ENCODE measurements at regions not wholly inside any gene's neighbourhood (a gene's known extent, or its start where the extent isn't known, plus 50 kb on each side); places are given as distances from the start of the nearest gene placed in this dataset.
"Not testable (repeated sequence)": the region's sequence is repeated elsewhere in the genome, so short reads cannot be mapped to it uniquely, and the experiment has no call there.

DNA sequence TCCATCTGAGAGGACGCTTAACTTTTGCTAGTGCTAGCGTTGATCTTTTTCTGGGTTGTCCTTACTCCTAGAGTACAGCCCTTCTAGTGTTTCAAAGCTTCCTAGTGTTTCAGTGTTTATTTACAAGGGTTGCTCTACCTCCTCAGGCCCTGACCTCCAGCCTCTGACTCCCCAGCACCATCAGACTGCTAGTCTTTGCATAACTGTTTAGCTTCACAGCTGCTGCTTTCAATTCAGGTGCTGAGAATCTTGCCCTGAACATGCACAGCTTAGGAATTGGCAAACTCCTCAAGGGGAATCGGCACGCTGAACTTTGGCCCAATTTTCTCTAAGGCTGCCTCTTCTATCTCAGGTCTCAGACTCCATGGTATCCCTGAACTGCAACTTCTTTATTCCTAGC, 52.9 kb downstream of the OR52B4 start:
- H3K36me3 Mint-ChIP-seq; ATAC-seq; H3K27ac Mint-ChIP-seq; H3K9me3 Mint-ChIP-seq; DNase-seq (ENCODE audit: low spot score in 2 of 2): not testable (repeated sequence)

DNA sequence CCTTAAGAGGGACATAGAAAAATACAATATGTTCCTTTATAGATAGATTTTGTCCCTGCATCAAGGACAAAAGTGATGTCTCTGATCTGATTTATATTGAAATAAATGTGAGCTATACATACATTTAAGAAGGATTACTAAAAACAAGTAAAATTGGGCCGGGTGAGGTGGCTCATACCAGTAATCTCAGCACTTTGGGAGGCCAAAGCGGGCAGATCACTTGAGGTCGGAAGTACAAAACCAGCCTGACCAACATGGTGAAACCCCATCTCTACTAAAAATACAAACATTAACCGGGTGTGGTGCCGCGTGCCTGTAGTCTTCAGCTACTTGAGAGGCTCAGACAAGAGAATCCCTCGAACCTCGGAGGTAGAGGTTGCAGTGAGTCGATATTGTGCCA, 91.0 kb downstream of the OR52B4 start:
- H3K9me3 Mint-ChIP-seq; DNase-seq (ENCODE audit: low spot score in 2 of 2); H3K27ac Mint-ChIP-seq; H3K36me3 Mint-ChIP-seq; ATAC-seq: not testable (repeated sequence)

DNA sequence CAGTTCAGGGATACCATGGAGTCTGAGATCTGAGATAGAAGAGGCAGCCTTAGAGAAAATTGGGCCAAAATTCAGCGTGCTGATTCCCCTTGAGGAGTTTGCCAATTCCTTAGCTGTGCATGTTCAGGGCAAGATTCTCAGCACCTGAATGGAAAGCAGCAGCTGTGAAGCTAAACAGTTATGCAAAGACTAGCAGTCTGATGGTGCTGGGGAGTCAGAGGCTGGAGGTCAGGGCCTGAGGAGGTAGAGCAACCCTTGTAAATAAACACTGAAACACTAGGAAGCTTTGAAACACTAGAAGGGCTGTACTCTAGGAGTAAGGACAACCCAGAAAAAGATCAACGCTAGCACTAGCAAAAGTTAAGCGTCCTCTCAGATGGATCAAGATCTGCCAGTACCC, 117.1 kb downstream of the OR52B4 start:
- H3K27ac Mint-ChIP-seq; H3K36me3 Mint-ChIP-seq; ATAC-seq; DNase-seq (ENCODE audit: low spot score in 2 of 2); H3K9me3 Mint-ChIP-seq: not testable (repeated sequence)

DNA sequence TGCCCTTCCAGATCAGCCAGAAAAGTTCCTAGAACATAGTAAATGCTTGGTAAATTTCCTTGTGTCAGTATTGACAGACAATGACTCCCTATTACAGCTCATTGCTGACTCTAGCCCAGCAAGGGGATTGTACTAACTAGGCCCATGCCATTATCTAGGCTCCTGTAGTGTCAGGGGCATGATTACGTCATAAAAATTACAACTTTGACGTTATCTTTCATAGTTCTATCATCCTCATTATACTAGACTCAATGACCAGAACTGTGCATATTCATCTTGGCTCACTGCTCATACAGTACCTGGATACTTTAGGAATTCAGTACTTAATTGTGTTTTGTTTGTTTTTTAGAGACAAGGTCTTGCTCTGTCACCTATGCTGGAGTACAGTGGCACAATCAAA, 118.7 kb downstream of the OR52B4 start:
- not testable (repeated sequence) for H3K27ac Mint-ChIP-seq; H3K36me3 Mint-ChIP-seq; ATAC-seq; DNase-seq (ENCODE audit: low spot score in 2 of 2); H3K9me3 Mint-ChIP-seq

DNA sequence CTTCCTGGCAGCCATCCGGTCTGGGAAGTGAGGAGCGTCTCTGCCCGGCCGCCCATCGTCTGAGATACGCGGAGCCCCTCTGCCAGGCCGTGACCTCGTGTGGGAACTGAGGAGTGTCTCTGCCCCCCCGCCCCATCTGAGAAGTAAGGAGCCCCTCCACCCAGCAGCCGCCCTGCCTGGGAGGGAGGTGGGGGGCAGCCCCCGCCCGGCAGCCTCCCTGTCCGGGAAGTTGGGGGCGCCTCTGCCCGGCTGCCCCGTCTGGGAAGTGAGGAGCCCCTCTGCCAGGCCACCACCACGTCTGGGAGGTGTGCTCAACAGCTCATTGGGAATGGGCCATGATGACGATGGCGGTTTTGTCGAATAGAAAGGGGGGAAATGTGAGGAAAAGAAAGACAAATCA, 130.4 kb downstream of the OR52B4 start:
- DNase-seq (ENCODE audit: low spot score in 2 of 2); H3K27ac Mint-ChIP-seq; H3K9me3 Mint-ChIP-seq; H3K36me3 Mint-ChIP-seq; ATAC-seq: not testable (repeated sequence)

DNA sequence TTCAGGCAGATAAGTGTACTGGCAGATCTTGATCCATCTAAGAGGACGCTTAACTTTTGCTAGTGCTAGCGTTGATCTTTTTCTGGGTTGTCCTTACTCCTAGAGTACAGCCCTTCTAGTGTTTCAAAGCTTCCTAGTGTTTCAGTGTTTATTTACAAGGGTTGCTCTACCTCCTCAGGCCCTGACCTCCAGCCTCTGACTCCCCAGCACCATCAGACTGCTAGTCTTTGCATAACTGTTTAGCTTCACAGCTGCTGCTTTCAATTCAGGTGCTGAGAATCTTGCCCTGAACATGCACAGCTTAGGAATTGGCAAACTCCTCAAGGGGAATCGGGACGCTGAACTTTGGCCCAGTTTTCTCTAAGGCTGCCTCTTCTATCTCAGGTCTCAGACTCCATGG, 124.3 kb downstream of the RRM1 start:
- not testable (repeated sequence) for H3K36me3 Mint-ChIP-seq; ATAC-seq; H3K9me3 Mint-ChIP-seq; H3K27ac Mint-ChIP-seq; DNase-seq (ENCODE audit: low spot score in 2 of 2)

DNA sequence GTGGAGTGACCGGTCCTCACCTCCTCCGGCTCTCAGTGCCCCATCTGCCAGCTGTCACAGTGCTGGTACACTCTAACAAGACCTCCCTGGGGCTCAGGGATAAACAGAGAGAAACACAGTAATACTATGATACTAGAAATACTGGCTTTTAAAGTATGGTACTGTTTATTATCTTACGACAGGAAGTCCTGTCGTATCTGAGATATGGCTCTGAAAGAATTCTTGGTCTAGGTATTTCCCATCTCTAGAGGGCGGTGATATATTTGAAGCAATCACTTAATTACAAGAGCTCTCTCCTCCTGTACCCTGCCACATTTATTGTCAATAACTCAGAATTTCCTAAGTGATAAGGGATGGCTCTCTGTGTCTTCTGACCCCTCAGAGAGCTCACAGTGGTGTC, 119.1 kb downstream of the RRM1 start:
- Mint-ChIP-seq H3K27ac (no peak overlapping the region), H3K36me3 (no peaks in the 10 kb centered on the region), H3K9me3 (no peaks in the 10 kb centered on the region)
- no peak for DNase-seq (ENCODE audit: low spot score in 2 of 2)
- ATAC-seq: no peak

DNA sequence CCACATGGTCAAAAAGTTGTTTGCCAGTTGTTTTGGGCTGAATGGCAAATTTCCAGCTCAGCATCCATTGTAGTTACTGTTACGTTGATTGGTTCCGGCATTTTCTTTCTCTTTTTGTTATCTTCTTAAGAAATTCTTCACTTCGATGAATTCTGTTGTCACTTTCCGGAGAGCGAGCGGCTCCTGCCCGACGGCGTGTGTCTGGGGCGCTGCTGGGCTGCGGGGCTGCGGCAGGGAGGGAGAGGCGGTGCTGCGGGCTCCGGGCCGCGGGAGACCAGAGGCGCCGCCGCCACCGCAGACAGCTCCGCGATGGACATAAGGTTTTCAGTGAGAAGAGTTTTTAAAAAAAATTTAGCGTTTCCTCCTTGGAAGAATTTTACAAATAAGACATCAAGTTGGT, 117.4 kb downstream of the RRM1 start:
- no peaks in the 10 kb centered on the region for H3K9me3 Mint-ChIP-seq
- H3K36me3 Mint-ChIP-seq: no peaks in the 10 kb centered on the region
- no peak overlapping the region for H3K27ac Mint-ChIP-seq
- DNase-seq (ENCODE audit: low spot score in 2 of 2) (no peak), ATAC-seq (no peak)

DNA sequence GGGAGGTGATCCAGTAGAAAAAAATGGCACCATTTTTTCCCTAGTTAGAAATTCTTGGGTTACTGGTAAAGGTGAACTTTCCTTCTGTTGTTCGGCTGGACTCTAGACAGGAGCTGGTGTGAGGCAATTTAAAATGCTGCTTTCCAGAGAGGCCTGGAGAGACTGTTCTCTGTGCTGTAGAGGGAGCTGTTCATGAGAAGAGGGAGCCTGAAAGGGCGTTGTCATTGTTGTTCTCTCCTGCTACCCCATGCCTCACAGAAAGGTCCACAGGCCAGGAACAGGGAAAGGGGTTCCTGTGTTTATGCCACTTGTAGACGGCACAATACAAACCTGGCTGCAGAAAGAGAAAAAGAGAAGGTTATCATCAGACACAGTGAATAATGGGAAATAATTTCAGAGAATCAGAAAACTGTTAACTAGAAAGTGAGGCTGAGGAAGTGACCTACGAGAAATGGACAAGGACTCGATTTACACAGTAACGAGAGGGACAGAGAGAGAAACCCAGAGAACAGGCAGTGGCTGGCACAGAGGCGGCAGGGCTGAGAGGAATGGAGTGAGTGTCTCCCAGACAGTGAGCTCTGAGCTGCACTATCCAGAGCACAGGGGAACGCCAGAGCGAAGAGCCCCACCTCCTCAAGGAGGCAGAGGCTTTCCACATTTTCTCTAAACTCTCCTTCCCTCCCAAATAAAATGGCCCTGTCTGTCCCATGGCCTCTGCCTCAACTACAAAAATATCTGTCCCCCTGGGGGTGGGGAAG, 109.2 kb downstream of the RRM1 start:
- ATAC-seq (no peak), DNase-seq (ENCODE audit: low spot score in 2 of 2) (no peak)
- no peaks in the 10 kb centered on the region for H3K36me3 Mint-ChIP-seq
- H3K9me3 Mint-ChIP-seq: no peaks in the 10 kb centered on the region
- no peak overlapping the region for H3K27ac Mint-ChIP-seq

DNA sequence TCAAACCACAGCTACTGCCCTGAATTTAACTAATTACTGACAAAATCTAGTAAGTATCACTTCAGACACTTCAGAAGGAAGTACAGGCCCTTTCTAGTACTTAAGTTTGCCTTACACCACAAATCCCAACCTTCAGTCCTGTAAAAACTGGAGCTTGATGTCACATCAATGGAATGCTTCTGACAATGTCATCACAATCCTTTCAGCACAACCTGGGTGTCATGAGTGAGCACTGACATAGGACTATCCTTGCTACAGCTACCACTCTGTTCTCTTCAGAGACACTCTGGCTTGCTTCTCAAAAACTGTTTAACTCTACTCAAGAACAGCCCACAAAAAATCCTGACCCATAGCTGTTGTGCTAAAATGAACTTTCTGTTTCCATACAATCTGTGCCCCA, 108.2 kb downstream of the RRM1 start:
- no peaks in the 10 kb centered on the region for H3K36me3 Mint-ChIP-seq
- DNase-seq (ENCODE audit: low spot score in 2 of 2) (no peak), ATAC-seq (no peak)
- no peak overlapping the region for H3K27ac Mint-ChIP-seq
- H3K9me3 Mint-ChIP-seq: no peaks in the 10 kb centered on the region

DNA sequence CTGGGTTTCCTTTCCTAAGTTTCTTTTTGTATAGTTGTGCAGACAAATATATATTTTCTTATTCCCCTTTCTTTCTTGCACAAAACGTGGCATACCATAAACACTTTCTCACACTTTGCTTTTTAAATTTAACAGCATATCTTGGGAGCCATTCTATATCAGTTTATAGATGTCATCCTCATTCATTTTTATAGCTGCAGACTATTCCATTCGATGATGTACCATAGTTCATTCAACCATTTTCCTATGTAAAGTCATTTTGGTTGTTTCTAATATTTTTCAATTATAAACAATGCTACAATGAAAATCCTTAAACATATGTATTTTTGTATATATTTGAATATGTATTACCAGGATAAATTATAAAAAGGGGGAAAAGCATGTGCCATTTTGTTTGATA, 102.5 kb downstream of the RRM1 start:
- Mint-ChIP-seq H3K9me3 (no peaks in the 10 kb centered on the region), H3K36me3 (no peaks in the 10 kb centered on the region), H3K27ac (no peak overlapping the region)
- ATAC-seq: no peak
- no peak for DNase-seq (ENCODE audit: low spot score in 2 of 2)

DNA sequence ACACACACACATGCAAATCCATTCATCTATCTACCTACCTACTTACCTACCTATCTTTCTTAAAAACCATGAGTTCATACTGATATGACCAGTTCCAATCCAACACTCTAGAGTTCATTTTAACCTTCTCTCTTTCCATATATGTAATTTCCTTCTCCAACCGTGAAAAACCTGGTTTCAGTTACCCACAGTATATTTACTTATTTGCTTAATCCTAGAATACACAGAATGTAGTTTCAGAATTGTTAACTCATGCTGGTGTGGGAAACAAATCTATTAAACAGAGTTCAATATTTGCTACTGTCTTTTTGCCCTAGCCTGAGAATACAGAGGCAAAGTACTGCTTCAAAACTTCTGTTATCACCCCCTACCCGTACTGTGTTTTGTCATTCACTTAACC, 101.3 kb downstream of the RRM1 start:
- no peak overlapping the region for H3K27ac Mint-ChIP-seq
- ATAC-seq: no peak
- no peak for DNase-seq (ENCODE audit: low spot score in 2 of 2)
- no peaks in the 10 kb centered on the region for H3K36me3 Mint-ChIP-seq
- H3K9me3 Mint-ChIP-seq: no peaks in the 10 kb centered on the region

DNA sequence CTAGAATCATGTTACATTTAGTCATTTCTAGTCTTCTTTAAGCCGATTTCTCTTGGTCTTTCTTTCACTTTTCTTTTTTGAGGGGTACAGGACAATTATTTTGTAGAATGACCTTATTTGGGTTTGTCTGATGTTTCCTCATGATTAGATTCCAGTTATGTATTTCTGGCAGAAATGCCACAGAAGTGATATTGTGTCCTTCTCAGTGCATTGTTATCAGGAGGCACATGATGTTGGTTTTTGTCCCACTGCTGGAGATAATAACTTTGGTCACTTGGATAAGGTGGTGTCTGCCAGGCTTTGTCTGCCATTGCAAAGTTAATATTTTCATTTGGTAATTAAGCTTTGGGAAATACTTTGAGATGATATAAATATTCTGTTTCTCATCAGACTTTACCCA, 100.3 kb downstream of the RRM1 start:
- DNase-seq (ENCODE audit: low spot score in 2 of 2) (no peak), ATAC-seq (no peak)
- Mint-ChIP-seq H3K36me3 (no peaks in the 10 kb centered on the region), H3K9me3 (no peaks in the 10 kb centered on the region), H3K27ac (no peak overlapping the region)

DNA sequence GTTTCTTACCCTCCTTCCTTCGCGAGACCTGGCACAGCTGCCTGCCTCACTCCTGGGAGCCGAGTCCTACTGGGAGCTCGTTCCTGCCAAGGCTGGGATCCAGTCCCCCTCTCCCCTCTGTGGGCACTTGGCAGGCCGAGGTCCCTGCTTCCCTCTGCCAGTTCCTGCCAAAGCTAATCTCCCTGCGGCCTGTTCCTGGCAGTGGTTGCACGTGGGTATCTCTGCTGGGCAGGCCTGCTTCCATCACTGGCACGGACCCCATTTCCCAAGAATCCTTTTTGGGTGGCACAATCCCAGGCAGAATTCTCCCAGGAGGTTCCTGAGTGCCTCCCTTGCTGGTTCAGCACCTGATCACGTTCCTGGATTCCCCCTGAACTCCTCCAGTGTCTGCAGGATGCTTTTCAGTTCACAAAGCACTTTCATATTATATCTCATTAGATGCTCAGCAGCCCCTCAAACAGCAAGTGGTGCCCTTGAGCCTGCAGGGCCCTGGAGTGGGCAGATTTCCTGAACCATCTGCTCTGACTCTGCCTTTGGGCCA, 96.5 kb downstream of the RRM1 start:
- Mint-ChIP-seq H3K36me3 (no peaks in the 10 kb centered on the region), H3K27ac (peak overlapping the region in 1 of 2 donors; percentile 41), H3K9me3 (no peaks in the 10 kb centered on the region)
- ATAC-seq: no peak
- no peak for DNase-seq (ENCODE audit: low spot score in 2 of 2)

DNA sequence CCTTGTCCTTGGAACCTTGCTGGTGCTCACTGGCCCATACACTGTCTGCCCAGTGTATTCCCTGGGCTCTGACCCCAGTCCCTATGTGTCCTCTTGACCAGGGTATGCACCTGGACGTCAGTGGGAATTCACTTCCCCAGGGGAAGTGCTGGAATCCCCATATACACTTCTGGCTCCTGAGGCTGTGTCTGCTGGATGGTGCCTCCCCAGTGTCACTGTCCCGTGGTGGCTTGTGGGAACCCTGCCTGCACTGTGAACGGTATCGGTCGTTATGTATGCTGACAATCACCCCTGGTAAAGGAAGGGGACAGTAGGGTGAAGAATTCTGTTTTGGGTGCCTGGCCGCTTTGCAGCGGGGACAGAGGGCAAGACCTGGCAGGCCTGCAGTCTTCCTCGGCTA, 95.9 kb downstream of the RRM1 start:
- ATAC-seq: no peak
- Mint-ChIP-seq H3K36me3 (no peaks in the 10 kb centered on the region), H3K27ac (no peak overlapping the region), H3K9me3 (no peaks in the 10 kb centered on the region)
- no peak for DNase-seq (ENCODE audit: low spot score in 2 of 2)

DNA sequence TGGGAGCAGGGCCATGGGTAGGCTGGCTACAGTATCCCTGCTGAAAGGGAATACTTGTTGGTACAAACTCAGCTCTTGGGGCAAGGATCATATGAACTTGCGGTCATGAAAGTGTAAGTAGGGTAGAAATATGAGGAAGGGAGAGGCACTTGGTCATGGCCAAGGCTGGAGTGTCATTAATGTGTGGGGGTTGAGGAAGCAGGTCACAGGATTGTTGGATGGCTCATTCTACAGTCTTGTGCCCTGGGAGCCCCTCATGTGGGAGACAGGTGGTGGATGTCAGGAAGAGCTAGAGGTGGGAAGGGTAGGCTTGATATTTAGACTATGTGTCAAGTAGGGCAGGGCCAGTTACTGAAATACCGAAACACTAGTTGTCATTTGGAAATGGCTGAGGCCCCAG, 95.5 kb downstream of the RRM1 start:
- DNase-seq (ENCODE audit: low spot score in 2 of 2) (no peak), ATAC-seq (no peak)
- no peaks in the 10 kb centered on the region for H3K9me3 Mint-ChIP-seq
- H3K27ac Mint-ChIP-seq: no peak overlapping the region
- H3K36me3 Mint-ChIP-seq: no peaks in the 10 kb centered on the region

Measured in activated naive CD4-positive, alpha-beta T cell treated with anti-CD3 and anti-CD28 coated beads, Interleukin-2, amount 50 U/mL, for 72 hours (primary cell).